H1 (cell line): ENCODE measurements at regions not wholly inside any gene's neighbourhood (a gene's known extent, or its start where the extent isn't known, plus 50 kb on each side); places are given as distances from the start of the nearest gene placed in this dataset.

ENCODE experiments used
- CTCF ChIA-PET: fragments of 300-600 bp; sonication (Branson Sonifier 250); formaldehyde crosslinking; loops from one replicate; lab custom pipeline; 2021; ENCODE audit not compliant: partially characterized antibody; lab: Charles Lee
- POLR2A ChIA-PET: fragments of 300-600 bp; sonication (Branson Sonifier 250); formaldehyde crosslinking; loops from one replicate; lab custom pipeline; 2021; ENCODE audit warnings: inconsistent platforms; ENCODE audit not compliant: partially characterized antibody; lab: Charles Lee
- DNase-seq, 2 experiments: peaks; one replicate each; pipeline versions ENCODE4 v3.0.0 to v3.0.0-alpha.2; 2010 to 2022; ENCODE audit warnings: low spot score in 2 of 2, low read depth in 1 of 2, mixed read lengths in 1 of 2
- FAIRE-seq: peaks from 2 replicates; lab custom pipeline; 2011; peaks lifted over from hg19 to GRCh38; lab: Jason Lieb, UNC
- H2AFZ ChIP-seq: 2 replicates; pipeline ENCODE4 v1.8.1; 2012; ENCODE audit warnings: low read length, inconsistent platforms
- H2AK5ac ChIP-seq: 2 replicates; pipeline ENCODE4 v1.6.1; 2013; ENCODE audit warnings: low read depth, low read length
- H2BK120ac ChIP-seq: replicated peaks from 2 replicates; pipeline ENCODE3; 2013; ENCODE audit warnings: low read depth, low read length, inconsistent platforms
- H2BK12ac ChIP-seq: 2 replicates; pipeline ENCODE4 v1.6.1; 2013; ENCODE audit warnings: low read depth, low read length
- H2BK15ac ChIP-seq: 2 replicates; pipeline ENCODE4 v1.6.1; 2013; ENCODE audit warnings: low read length
- H2BK20ac ChIP-seq: 2 replicates; pipeline ENCODE4 v1.6.1; 2013; ENCODE audit warnings: low read length
- H2BK5ac ChIP-seq: 2 replicates; pipeline ENCODE4 v1.6.1; 2013; ENCODE audit warnings: low read depth, low read length
- H3K14ac ChIP-seq: 2 replicates; pipeline ENCODE4 v1.6.1; 2013; ENCODE audit warnings: inconsistent platforms; ENCODE audit not compliant: insufficient read length
- H3K18ac ChIP-seq: 2 replicates; pipeline ENCODE4 v1.6.1; 2013; ENCODE audit warnings: low read length; ENCODE audit errors: extremely low read depth
- H3K23ac ChIP-seq: 2 replicates; pipeline ENCODE4 v1.6.1; 2013; ENCODE audit warnings: inconsistent platforms; ENCODE audit not compliant: insufficient read length
- H3K23me2 ChIP-seq: 2 replicates; pipeline ENCODE4 v1.6.1; 2013; ENCODE audit warnings: low read depth, low read length
- H3K27ac ChIP-seq: 2 replicates; pipeline ENCODE4 v1.6.1; 2011; ENCODE audit warnings: low read depth, low read length, inconsistent platforms
- H3K27me3 ChIP-seq, 4 experiments: replicated peaks in 1 of 4; 1 replicate in 1 of 4; 2 replicates in 3 of 4; pipeline versions ENCODE4 v1.6.1 to v1.8.1; 2011 to 2013; ENCODE audit warnings: low read length in 3 of 4, mild to moderate bottlenecking in 3 of 4, inconsistent platforms in 2 of 4, mixed read lengths in 2 of 4, moderate library complexity in 1 of 4; ENCODE audit not compliant: control insufficient read depth in 3 of 4, insufficient read depth in 3 of 4; ENCODE audit errors: extremely low read depth in 1 of 4
- H3K36me3 ChIP-seq, 4 experiments: 2 replicates each; pipeline versions ENCODE4 v1.6.1 to v1.8.1; 2011 to 2013; ENCODE audit warnings: mild to moderate bottlenecking in 4 of 4, low read length in 3 of 4, moderate library complexity in 2 of 4, control low read depth in 1 of 4, inconsistent platforms in 1 of 4; ENCODE audit not compliant: insufficient read depth in 4 of 4, control insufficient read depth in 2 of 4
- H3K4ac ChIP-seq: replicated peaks from 2 replicates; pipeline ENCODE3; 2013; ENCODE audit warnings: low read length, low read depth, mixed read lengths, inconsistent platforms; ENCODE audit not compliant: insufficient read length
- H3K4me1 ChIP-seq, 4 experiments: replicated peaks in 1 of 4; 1 replicate in 1 of 4; 2 replicates in 3 of 4; pipeline versions ENCODE4 v1.6.1 to v1.8.1; 2011 to 2013; ENCODE audit warnings: low read length in 3 of 4, inconsistent platforms in 2 of 4, mixed read lengths in 1 of 4; ENCODE audit not compliant: insufficient read depth in 4 of 4, control insufficient read depth in 3 of 4
- H3K4me2 ChIP-seq, 2 experiments: 2 replicates each; pipeline versions ENCODE4 v1.6.1 to v1.8.1; 2011 to 2013; ENCODE audit warnings: low read depth in 2 of 2, low read length in 2 of 2, control low read depth in 1 of 2, inconsistent platforms in 1 of 2, mild to moderate bottlenecking in 1 of 2; ENCODE audit not compliant: insufficient read depth in 1 of 2
- H3K4me3 ChIP-seq, 4 experiments: fragments of 200-600, 300-600 bp in 1 of 4; sonication (generic), shearing (Covaris generic), sonication (Bioruptor Twin) in 1 of 4; 2 replicates each; pipeline versions ENCODE4 v1.5.1 to v1.8.1; 2011 to 2016; ENCODE audit warnings: low read length in 4 of 4, low read depth in 3 of 4, control low read depth in 2 of 4, inconsistent platforms in 2 of 4, mild to moderate bottlenecking in 2 of 4, mixed read lengths in 1 of 4, moderate library complexity in 1 of 4; ENCODE audit not compliant: insufficient read depth in 2 of 4; ENCODE audit errors: extremely low read depth in 1 of 4
- H3K56ac ChIP-seq: replicated peaks from 2 replicates; pipeline ENCODE3; 2013; ENCODE audit warnings: low read depth, mild to moderate bottlenecking, mixed read lengths, low read length, inconsistent platforms; ENCODE audit not compliant: insufficient read length
- H3K79me1 ChIP-seq: 2 replicates; pipeline ENCODE4 v1.6.1; 2013; ENCODE audit warnings: low read depth, low read length, control low read depth
- H3K79me2 ChIP-seq, 2 experiments: 2 replicates each; pipeline versions ENCODE4 v1.6.1 to v1.8.1; 2012 to 2013; ENCODE audit warnings: low read length in 2 of 2, mild to moderate bottlenecking in 2 of 2, inconsistent platforms in 1 of 2; ENCODE audit not compliant: insufficient read depth in 2 of 2, control insufficient read depth in 1 of 2
- H3K9ac ChIP-seq, 4 experiments: replicated peaks in 1 of 4; 1 replicate in 1 of 4; 2 replicates in 3 of 4; pipeline versions ENCODE4 v1.6.1 to v1.8.1; 2011 to 2013; ENCODE audit warnings: low read depth in 3 of 4, low read length in 3 of 4, control low read depth in 2 of 4, mild to moderate bottlenecking in 2 of 4, moderate library complexity in 2 of 4, inconsistent platforms in 1 of 4; ENCODE audit errors: extremely low read depth in 1 of 4
- H3K9me3 ChIP-seq, 2 experiments: 2 replicates each; pipeline versions ENCODE4 v1.6.1 to v1.8.1; 2012 to 2013; ENCODE audit warnings: mild to moderate bottlenecking in 2 of 2, moderate library complexity in 2 of 2, control low read depth in 1 of 2, inconsistent platforms in 1 of 2, low read depth in 1 of 2, low read length in 1 of 2, mixed read lengths in 1 of 2; ENCODE audit not compliant: insufficient read depth in 2 of 2
- H4K20me1 ChIP-seq, 2 experiments: replicated peaks in 1 of 2; 2 replicates each; pipeline versions ENCODE3 to v1.8.1; 2011 to 2013; ENCODE audit warnings: inconsistent platforms in 2 of 2, low read length in 2 of 2, mild to moderate bottlenecking in 1 of 2; ENCODE audit not compliant: insufficient read depth in 2 of 2, control insufficient read depth in 1 of 2
- H4K5ac ChIP-seq: 2 replicates; pipeline ENCODE4 v1.6.1; 2013; ENCODE audit warnings: low read length, low read depth, mixed read lengths, inconsistent platforms; ENCODE audit not compliant: insufficient read length
- H4K8ac ChIP-seq: 2 replicates; pipeline ENCODE4 v1.8.0; 2013; ENCODE audit warnings: mild to moderate bottlenecking, moderate library complexity, low read length, inconsistent platforms; ENCODE audit not compliant: insufficient read depth; ENCODE audit errors: extremely low read depth
- H4K91ac ChIP-seq: replicated peaks from 2 replicates; pipeline ENCODE3; 2013; ENCODE audit warnings: low read length, mixed read lengths, inconsistent platforms; ENCODE audit not compliant: insufficient read length
- BACH1 ChIP-seq: IDR thresholded peaks from 2 replicates; pipeline ENCODE4 v1.6.1; 2012; ENCODE audit warnings: low read length, improper control_type of control experiment
- MAFK ChIP-seq: IDR thresholded peaks from 2 replicates; pipeline ENCODE4 v1.6.1; 2012; ENCODE audit warnings: low read depth, mild to moderate bottlenecking, improper control_type of control experiment, low read length
- MAX ChIP-seq: IDR thresholded peaks from 2 replicates; pipeline ENCODE4 v1.6.1; 2012; ENCODE audit warnings: inconsistent platforms
- RNF2 ChIP-seq: fragments of 200-900, 300-1000 bp; sonication (generic); IDR thresholded peaks from 2 replicates; pipeline ENCODE4 v1.7.1; 2016; ENCODE audit warnings: borderline replicate concordance, low read depth, mild to moderate bottlenecking, antibody characterized with exemption, low read length; ENCODE audit not compliant: poor library complexity, severe bottlenecking; ENCODE audit errors: missing control alignments
- TAF1 ChIP-seq: IDR thresholded peaks from 2 replicates; pipeline ENCODE4 v1.6.1; 2011; ENCODE audit warnings: mild to moderate bottlenecking, low read depth, low read length
- TBP ChIP-seq: IDR thresholded peaks from 2 replicates; pipeline ENCODE4 v1.6.1; 2011; ENCODE audit warnings: low read depth, low read length, improper control_type of control experiment
- TCF12 ChIP-seq: IDR thresholded peaks from 2 replicates; pipeline ENCODE4 v1.6.1; 2011; ENCODE audit warnings: low read depth, mild to moderate bottlenecking, low read length
- TEAD4 ChIP-seq: IDR thresholded peaks from 2 replicates; pipeline ENCODE4 v1.6.1; 2012; ENCODE audit warnings: low read depth, low read length, inconsistent platforms, mixed read lengths
- WGBS, 2 experiments: shearing (Covaris generic) in 1 of 2; methylation state at CpG; one replicate each; pipeline versions ENCODE4 v1.1.6 to v1.1.7; 2013 to 2015; ENCODE audit warnings: low lambda C conversion rate in 2 of 2, mixed read lengths in 2 of 2, inconsistent platforms in 1 of 2, low coverage in 1 of 2, missing lambda C conversion rate in 1 of 2; ENCODE audit not compliant: insufficient replicate concordance in 2 of 2, insufficient coverage in 1 of 2, insufficient read length in 1 of 2; ENCODE audit errors: extremely low coverage in 1 of 2, missing lambda C conversion rate in 1 of 2; 5-methylcytosine and 5-hydroxymethylcytosine counted together

GRCh38 chrX:51837451-51837850 is 56.0 kb upstream of the MAGED1 start:
- Histone ChIP-seq H3K23me2 (no peaks in the 10 kb centered on the region), H2AFZ (no peak overlapping the region), H2AK5ac (no peak overlapping the region), H3K27ac (no peak overlapping the region), H3K9ac (no peak overlapping the region), H3K79me1 (no peaks in the 10 kb centered on the region), H3K18ac (no peak overlapping the region), H3K23ac (no peak overlapping the region), H2BK120ac (no peak overlapping the region), H4K8ac (no peak overlapping the region), H3K27me3 (no peaks in the 10 kb centered on the region), H3K4me2 (no peak overlapping the region), H4K20me1 (no peaks in the 10 kb centered on the region), H3K9me3 (no peaks in the 10 kb centered on the region), H2BK20ac (no peak overlapping the region), H2BK15ac (no peak overlapping the region), H3K14ac (no peak overlapping the region), H2BK12ac (no peak overlapping the region), H3K4ac (no peak overlapping the region), H3K4me3 (no peak overlapping the region), H4K91ac (no peak overlapping the region), H2BK5ac (no peak overlapping the region), H3K4me1 (0 out of 7 replicates have a peak, but pooled peaks cover 0 to 2% (median 0%) of the 10 kb centered on the region in 4 experiments), H4K5ac (no peak overlapping the region), H3K36me3 (no peaks in the 10 kb centered on the region; a peak in 1 of 8 replicates), H3K79me2 (peaks cover 0 to 78% of the 10 kb centered on the region in 2 experiments; a peak in 2 of 4 replicates), H3K56ac (no peak overlapping the region)
- FAIRE-seq: no peak
- no peak for TF ChIP-seq BACH1
- no peak for TF ChIP-seq TEAD4
- TF ChIP-seq TBP: no peak
- TF ChIP-seq MAFK: no peak
- no peak for TF ChIP-seq RNF2
- TF ChIP-seq TCF12: no peak
- TF ChIP-seq MAX: no peak
- TF ChIP-seq TAF1: no peak
- no peak for DNase-seq
- CTCF ChIA-PET: no interaction called here
- 72% methylated on average over 3 of the region's 3 CpGs; no CpG with 5 or more reads in 1 of the 2 experiments for WGBS, 2 experiments
- POLR2A ChIA-PET: no interaction called here
